ENCODE measurements at regions not wholly inside any gene's neighbourhood (a gene's known extent, or its start where the extent isn't known, plus 50 kb on each side); places are given as distances from the start of the nearest gene placed in this dataset.
"Not testable (repeated sequence)": the region's sequence is repeated elsewhere in the genome, so short reads cannot be mapped to it uniquely, and the experiment has no call there.

GRCh38 chr10:53239873-53240272, 467.3 kb upstream of the MBL2 start:
- H3K27me3 Mint-ChIP-seq (ENCODE audit: low read depth): no peaks in the 10 kb centered on the region
- H3K4me3 Mint-ChIP-seq: no peak overlapping the region
- no peaks in the 10 kb centered on the region for H3K4me1 Mint-ChIP-seq (ENCODE audit: low read depth)
- H3K27ac Mint-ChIP-seq: no peak overlapping the region
- no peaks in the 10 kb centered on the region for H3K36me3 Mint-ChIP-seq (ENCODE audit: low read depth)
- no peaks in the 10 kb centered on the region for H3K9me3 Mint-ChIP-seq

GRCh38 chr10:53236941-53237340, 464.4 kb upstream of the MBL2 start:
- no peak overlapping the region for H3K4me3 Mint-ChIP-seq
- H3K36me3 Mint-ChIP-seq (ENCODE audit: low read depth): no peaks in the 10 kb centered on the region
- no peaks in the 10 kb centered on the region for H3K4me1 Mint-ChIP-seq (ENCODE audit: low read depth)
- H3K9me3 Mint-ChIP-seq: no peaks in the 10 kb centered on the region
- no peak overlapping the region for H3K27ac Mint-ChIP-seq
- H3K27me3 Mint-ChIP-seq (ENCODE audit: low read depth): no peaks in the 10 kb centered on the region

GRCh38 chr10:53233749-53234148, 461.2 kb upstream of the MBL2 start:
- Mint-ChIP-seq H3K27me3 (ENCODE audit: low read depth) (no peaks in the 10 kb centered on the region), H3K4me1 (ENCODE audit: low read depth) (no peaks in the 10 kb centered on the region), H3K27ac (no peak overlapping the region), H3K36me3 (ENCODE audit: low read depth) (no peaks in the 10 kb centered on the region), H3K4me3 (no peak overlapping the region), H3K9me3 (no peaks in the 10 kb centered on the region)

GRCh38 chr10:53230651-53231050, 458.1 kb upstream of the MBL2 start:
- Mint-ChIP-seq H3K27ac (no peak overlapping the region), H3K27me3 (ENCODE audit: low read depth) (no peaks in the 10 kb centered on the region), H3K36me3 (ENCODE audit: low read depth) (no peaks in the 10 kb centered on the region), H3K4me1 (ENCODE audit: low read depth) (no peaks in the 10 kb centered on the region), H3K4me3 (no peak overlapping the region), H3K9me3 (no peaks in the 10 kb centered on the region)

GRCh38 chr10:53223851-53224250, 451.3 kb upstream of the MBL2 start:
- no peak overlapping the region for H3K27ac Mint-ChIP-seq
- no peaks in the 10 kb centered on the region for H3K36me3 Mint-ChIP-seq (ENCODE audit: low read depth)
- no peak overlapping the region for H3K4me3 Mint-ChIP-seq
- no peaks in the 10 kb centered on the region for H3K9me3 Mint-ChIP-seq
- H3K4me1 Mint-ChIP-seq (ENCODE audit: low read depth): no peaks in the 10 kb centered on the region
- no peaks in the 10 kb centered on the region for H3K27me3 Mint-ChIP-seq (ENCODE audit: low read depth)

GRCh38 chr10:53222806-53223205, 450.2 kb upstream of the MBL2 start:
- Mint-ChIP-seq H3K27ac (no peak overlapping the region), H3K36me3 (ENCODE audit: low read depth) (no peaks in the 10 kb centered on the region), H3K27me3 (ENCODE audit: low read depth) (no peaks in the 10 kb centered on the region), H3K4me1 (ENCODE audit: low read depth) (no peaks in the 10 kb centered on the region), H3K4me3 (no peak overlapping the region), H3K9me3 (no peaks in the 10 kb centered on the region)

GRCh38 chr10:53209944-53210611, 437.5 kb upstream of the MBL2 start:
- H3K27me3 Mint-ChIP-seq (ENCODE audit: low read depth): no peaks in the 10 kb centered on the region
- H3K9me3 Mint-ChIP-seq: peaks cover 7% of the 10 kb centered on the region
- H3K4me3 Mint-ChIP-seq: no peak overlapping the region
- H3K4me1 Mint-ChIP-seq (ENCODE audit: low read depth): no peaks in the 10 kb centered on the region
- H3K36me3 Mint-ChIP-seq (ENCODE audit: low read depth): no peaks in the 10 kb centered on the region
- H3K27ac Mint-ChIP-seq: no peak overlapping the region

- Mint-ChIP-seq H3K27ac (no peak overlapping the region), H3K4me3 (no peak overlapping the region), H3K9me3 (peaks cover 15% of the 10 kb centered on the region), H3K36me3 (ENCODE audit: low read depth) (no peaks in the 10 kb centered on the region), H3K27me3 (ENCODE audit: low read depth) (no peaks in the 10 kb centered on the region), H3K4me1 (ENCODE audit: low read depth) (no peaks in the 10 kb centered on the region)
Observed at GRCh38 chr10:53183733-53184132, 411.1 kb upstream of the MBL2 start.

GRCh38 chr10:53177468-53177867, 404.9 kb upstream of the MBL2 start:
- Mint-ChIP-seq H3K4me3 (no peak overlapping the region), H3K36me3 (ENCODE audit: low read depth) (no peaks in the 10 kb centered on the region), H3K27ac (no peak overlapping the region), H3K4me1 (ENCODE audit: low read depth) (no peaks in the 10 kb centered on the region), H3K27me3 (ENCODE audit: low read depth) (no peaks in the 10 kb centered on the region), H3K9me3 (no peaks in the 10 kb centered on the region)

- Mint-ChIP-seq H3K4me1 (ENCODE audit: low read depth) (no peaks in the 10 kb centered on the region), H3K27me3 (ENCODE audit: low read depth) (no peaks in the 10 kb centered on the region), H3K9me3 (no peaks in the 10 kb centered on the region), H3K36me3 (ENCODE audit: low read depth) (no peaks in the 10 kb centered on the region), H3K27ac (no peak overlapping the region), H3K4me3 (no peak overlapping the region)
Observed at GRCh38 chr10:53166325-53166724, 393.7 kb upstream of the MBL2 start.

- no peaks in the 10 kb centered on the region for H3K27me3 Mint-ChIP-seq (ENCODE audit: low read depth)
- no peaks in the 10 kb centered on the region for H3K4me1 Mint-ChIP-seq (ENCODE audit: low read depth)
- no peak overlapping the region for H3K27ac Mint-ChIP-seq
- peaks cover 4% of the 10 kb centered on the region for H3K9me3 Mint-ChIP-seq
- H3K4me3 Mint-ChIP-seq: no peak overlapping the region
- H3K36me3 Mint-ChIP-seq (ENCODE audit: low read depth): no peaks in the 10 kb centered on the region
Observed at GRCh38 chr10:53162856-53163255, 390.3 kb upstream of the MBL2 start.

GRCh38 chr10:53161231-53161630, 388.6 kb upstream of the MBL2 start:
- Mint-ChIP-seq H3K4me1 (ENCODE audit: low read depth) (no peaks in the 10 kb centered on the region), H3K36me3 (ENCODE audit: low read depth) (no peaks in the 10 kb centered on the region), H3K4me3 (no peak overlapping the region)

GRCh38 chr10:53155674-53156073, 383.1 kb upstream of the MBL2 start:
- not testable (repeated sequence) for H3K4me1 Mint-ChIP-seq (ENCODE audit: low read depth); H3K4me3 Mint-ChIP-seq; H3K36me3 Mint-ChIP-seq (ENCODE audit: low read depth); H3K9me3 Mint-ChIP-seq; H3K27me3 Mint-ChIP-seq (ENCODE audit: low read depth); H3K27ac Mint-ChIP-seq

More at GRCh38 chr10:53161231-53161630, 388.6 kb upstream of the MBL2 start:
- no peaks in the 10 kb centered on the region for H3K27me3 Mint-ChIP-seq (ENCODE audit: low read depth)
- H3K9me3 Mint-ChIP-seq: peaks cover 4% of the 10 kb centered on the region
- no peak overlapping the region for H3K27ac Mint-ChIP-seq

GRCh38 chr10:53153831-53154230, 381.2 kb upstream of the MBL2 start:
- Mint-ChIP-seq H3K27ac (no peak overlapping the region), H3K4me1 (ENCODE audit: low read depth) (no peaks in the 10 kb centered on the region), H3K36me3 (ENCODE audit: low read depth) (no peaks in the 10 kb centered on the region), H3K9me3 (peaks cover 4% of the 10 kb centered on the region), H3K27me3 (ENCODE audit: low read depth) (no peaks in the 10 kb centered on the region), H3K4me3 (no peak overlapping the region)

- no peaks in the 10 kb centered on the region for H3K36me3 Mint-ChIP-seq (ENCODE audit: low read depth)
- H3K9me3 Mint-ChIP-seq: peaks cover 8% of the 10 kb centered on the region
- no peak overlapping the region for H3K27ac Mint-ChIP-seq
- no peaks in the 10 kb centered on the region for H3K4me1 Mint-ChIP-seq (ENCODE audit: low read depth)
- H3K4me3 Mint-ChIP-seq: no peak overlapping the region
- no peaks in the 10 kb centered on the region for H3K27me3 Mint-ChIP-seq (ENCODE audit: low read depth)
Observed at GRCh38 chr10:53140506-53140905, 367.9 kb upstream of the MBL2 start.

GRCh38 chr10:53135897-53136253, 363.3 kb upstream of the MBL2 start:
- H3K4me1 Mint-ChIP-seq (ENCODE audit: low read depth): no peaks in the 10 kb centered on the region
- no peaks in the 10 kb centered on the region for H3K36me3 Mint-ChIP-seq (ENCODE audit: low read depth)
- no peaks in the 10 kb centered on the region for H3K27me3 Mint-ChIP-seq (ENCODE audit: low read depth)
- no peak overlapping the region for H3K4me3 Mint-ChIP-seq
- peaks cover 6% of the 10 kb centered on the region for H3K9me3 Mint-ChIP-seq
- no peak overlapping the region for H3K27ac Mint-ChIP-seq

All from T-helper 1 cell treated with Interleukin-12 subunit alpha and Interleukin-12 subunit beta and Interleukin-4 antibody, amounts not matched to agents 30 μg/mL and 1 μg/mL, for 36 hours (primary cell).